ENCODE measurements at regions not wholly inside any gene's neighbourhood (a gene's known extent, or its start where the extent isn't known, plus 50 kb on each side); places are given as distances from the start of the nearest gene placed in this dataset.
"Not testable (repeated sequence)": the region's sequence is repeated elsewhere in the genome, so short reads cannot be mapped to it uniquely, and the experiment has no call there.

DNA sequence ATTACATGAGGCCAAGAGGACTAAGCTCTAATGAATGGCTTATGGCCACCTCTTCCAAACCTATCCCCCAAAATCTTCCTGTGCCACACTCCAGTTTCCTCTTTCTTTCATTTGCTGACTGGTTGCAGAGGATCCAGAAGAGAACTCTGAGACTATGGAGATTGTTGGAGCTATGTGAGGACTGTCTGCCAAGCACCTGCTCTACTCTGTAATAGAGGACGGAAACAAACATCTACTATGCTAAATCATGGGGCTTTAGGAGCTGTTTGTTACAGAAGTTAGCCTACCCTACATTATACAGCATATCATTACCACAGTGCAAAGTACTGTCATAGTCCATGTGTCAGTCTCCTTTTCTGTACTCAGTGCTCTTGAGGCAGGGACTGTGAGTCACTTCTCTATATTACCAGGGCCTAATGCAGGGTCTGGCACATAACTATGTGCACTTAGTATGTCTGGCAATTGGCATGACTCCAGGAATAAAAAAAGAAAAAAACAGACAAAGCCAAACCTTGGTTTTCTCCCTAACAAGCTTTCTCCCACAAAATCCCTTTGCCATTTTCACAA lies 95.1 kb downstream of the RPAP3 start:
- no peak for DNase-seq

DNA sequence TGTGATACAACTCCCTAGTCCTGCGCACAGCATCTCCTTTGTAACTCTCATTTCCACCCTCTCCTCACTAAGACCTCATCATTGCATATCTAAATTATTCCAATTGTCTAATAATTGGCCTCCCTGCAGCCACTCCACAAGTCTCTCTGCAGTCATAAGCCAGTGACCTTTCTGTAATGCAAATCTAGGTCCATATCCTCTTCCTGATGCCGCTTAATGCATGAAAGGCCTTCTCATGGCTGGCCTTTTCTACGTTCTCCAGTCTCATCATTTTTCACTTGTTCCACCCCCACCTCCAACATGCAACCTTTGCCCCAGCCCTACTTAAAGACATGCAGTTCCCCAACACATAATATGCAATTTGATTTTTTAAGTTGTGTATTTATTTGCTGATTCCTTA lies 96.0 kb downstream of the RPAP3 start:
- no peak for DNase-seq

DNA sequence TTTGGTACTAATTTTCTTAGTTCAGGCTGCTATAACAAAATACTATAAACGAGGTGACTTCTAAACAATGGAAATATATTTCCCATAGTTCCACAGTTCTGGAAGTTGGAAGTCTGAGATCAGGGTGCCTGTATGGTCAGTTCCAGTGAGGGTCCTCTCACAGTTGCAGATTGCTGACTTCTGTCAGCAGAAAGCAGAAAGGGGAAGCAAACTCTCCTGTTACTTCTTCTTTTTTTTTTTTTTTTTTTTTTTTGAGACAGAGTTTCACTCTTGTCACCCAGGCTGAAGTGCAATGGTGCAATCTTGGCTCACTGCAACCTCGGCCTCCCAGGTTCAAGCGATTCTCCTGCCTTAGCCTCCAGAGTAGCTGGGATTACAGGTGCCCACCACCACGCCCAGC lies 97.2 kb downstream of the RPAP3 start:
- not testable (repeated sequence) for DNase-seq

DNA sequence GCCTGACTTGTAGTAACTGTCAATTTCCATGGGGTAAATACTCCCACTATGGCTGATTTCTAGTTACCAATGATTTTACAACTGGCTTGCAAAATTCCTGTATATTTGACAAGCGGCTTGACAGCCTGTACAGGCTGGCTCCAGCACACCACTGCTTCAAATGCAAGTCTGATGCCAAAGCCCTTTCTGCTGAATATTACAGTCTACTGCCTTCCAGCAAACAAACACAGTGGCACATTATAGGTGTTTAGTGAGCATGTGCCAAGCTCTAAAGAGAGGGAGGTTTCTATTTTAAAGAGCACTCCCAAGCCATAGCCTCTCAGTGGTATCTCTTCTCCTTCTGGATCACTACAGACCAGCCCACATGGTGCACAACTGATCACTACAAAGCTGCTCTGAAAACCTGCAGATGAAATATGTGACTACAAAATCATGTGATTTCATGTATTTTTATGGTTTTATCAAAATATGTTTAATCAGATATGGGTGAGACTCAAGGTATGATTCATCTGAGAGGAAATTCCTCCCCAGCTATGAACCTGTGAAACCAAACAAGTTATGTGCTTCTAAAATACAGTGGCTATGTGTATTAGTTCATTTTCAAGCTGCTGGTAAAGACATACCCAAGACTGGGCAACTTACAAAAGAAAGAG lies 101.5 kb downstream of the RPAP3 start:
- no peak for DNase-seq

DNA sequence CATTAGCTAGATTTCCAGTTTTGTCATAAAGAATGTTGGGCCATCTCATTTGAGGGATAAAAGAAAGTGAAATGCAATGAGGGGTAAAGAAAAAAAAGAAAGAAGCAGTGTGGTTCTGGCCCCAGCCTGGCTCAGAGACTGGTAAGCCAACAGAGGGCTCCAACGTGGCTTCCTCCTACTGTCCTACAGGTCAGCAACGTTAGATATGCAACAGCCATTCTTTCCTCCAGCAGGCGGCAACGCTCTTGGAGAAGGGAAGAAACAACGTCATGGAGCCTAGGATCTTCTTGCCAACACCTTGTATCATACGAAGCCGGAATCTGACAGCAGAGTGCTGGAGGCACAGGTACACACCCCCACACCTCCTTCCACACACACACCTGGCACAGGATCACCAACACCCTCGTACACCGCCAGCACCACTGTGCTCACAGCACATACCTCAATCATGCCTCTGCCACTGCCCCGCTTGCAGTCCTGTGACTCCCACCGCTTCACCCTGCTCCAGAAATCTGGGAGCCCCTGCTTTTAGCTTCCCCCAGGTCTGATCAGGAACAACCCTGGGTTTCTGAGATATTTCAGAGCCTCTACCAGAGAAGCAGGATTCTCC lies 102.8 kb downstream of the RPAP3 start:
- no peak for DNase-seq

DNA sequence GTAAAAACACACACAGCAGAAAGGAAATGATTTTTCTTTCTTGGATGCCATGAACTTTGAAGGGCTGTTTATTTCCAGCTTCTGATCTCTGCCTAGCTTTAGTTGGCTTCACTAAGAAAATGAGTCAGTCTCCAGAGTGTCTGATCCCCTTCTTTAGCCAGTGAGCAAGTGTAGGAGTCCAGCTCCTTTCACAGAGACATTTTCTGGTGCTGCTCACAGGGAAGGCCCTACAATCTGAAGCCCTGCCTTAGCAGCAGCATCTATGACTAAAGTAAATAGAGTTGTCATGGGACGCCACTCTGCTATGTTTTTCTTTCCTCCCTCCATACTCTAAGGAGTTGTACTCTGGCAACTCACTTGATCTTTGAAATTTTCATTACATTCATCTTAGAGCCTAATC lies 103.5 kb downstream of the RPAP3 start:
- no peak for DNase-seq

DNA sequence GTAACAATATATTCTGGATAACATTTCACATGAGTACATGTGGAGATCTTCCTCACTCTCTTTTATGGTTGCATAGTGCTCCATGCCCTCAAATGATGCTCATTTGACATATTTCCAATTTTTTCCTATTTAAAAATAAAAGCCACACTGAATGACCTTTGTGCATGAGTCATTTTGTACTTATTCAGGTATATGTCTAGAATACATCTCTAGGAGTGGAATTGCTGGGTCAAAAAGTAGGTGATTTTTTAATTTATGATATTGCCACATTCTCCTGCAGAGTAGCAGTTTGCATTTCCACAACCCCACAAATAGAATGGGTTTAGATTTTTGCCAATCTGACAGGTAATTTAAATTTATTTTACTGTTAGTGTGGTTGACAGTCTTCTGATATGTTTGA lies 104.8 kb downstream of the RPAP3 start:
- no peak for DNase-seq

DNA sequence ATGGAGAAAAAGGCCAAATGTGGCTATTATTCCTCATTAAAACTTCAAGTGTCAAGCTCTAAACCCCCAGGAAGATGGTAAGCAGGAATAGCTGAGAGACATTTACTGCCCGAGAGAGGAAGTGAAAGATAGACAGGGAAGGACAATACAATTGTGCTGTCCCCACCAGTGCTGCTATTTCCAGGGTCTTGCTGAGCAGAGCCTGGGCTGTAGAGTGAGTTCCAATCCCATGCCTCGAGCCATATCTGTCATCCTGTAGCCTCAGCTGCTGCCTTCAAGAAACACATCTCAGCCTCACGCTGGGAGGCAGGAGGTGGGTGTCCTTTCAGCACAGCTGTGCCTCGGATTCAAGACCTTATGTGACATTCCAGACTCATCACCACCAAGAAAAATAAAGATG lies 114.0 kb downstream of the RPAP3 start:
- no peak for DNase-seq

DNA sequence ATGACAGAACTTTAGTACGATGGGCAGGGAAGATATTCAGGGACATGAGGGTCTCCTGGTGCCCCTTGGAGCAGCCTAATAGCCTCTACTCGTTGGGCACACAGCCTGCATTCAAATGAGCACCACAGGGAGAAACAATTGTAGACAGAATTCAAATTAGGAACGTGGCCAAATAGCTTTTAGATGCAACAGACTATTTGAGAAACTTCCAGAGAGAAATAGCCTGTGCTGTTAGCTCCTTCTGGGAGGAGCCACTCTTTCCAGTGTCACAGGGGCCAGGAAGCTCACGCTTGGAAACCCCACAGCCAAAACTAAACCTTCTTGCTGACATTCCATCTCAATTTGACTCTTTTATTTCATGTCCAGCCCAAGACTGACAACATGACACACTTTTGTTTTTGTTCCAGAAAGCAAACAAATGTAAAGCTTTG lies 114.5 kb downstream of the RPAP3 start:
- DNase-seq = no peak

DNA sequence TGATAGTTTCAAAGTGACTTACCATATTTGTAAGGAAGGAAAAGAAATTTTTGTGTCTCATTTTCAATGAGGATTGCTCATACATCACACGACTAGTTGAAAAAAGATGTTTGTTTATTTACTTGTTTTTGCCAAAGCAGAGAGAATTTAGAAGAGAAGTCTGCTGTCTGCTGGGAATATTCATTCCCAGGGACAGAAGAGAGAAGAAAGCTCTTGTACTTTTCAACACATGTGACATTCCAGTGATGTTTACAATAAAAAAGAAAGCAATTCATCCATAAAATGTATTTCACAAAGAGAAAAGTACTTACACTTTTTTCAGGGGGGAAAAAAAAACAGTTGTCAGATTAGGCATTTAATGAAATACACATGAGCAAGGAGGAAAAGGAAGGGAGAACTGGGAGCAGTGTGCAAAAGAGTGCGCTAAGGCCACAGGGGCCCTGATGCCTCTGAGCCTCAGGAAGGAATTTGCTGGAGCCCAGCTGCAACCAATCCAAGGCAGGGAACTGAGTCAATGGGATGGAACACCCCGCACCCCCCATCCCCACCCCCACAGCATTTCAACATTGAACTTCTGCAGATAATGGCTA lies 115.0 kb downstream of the RPAP3 start:
- no peak for DNase-seq

DNA sequence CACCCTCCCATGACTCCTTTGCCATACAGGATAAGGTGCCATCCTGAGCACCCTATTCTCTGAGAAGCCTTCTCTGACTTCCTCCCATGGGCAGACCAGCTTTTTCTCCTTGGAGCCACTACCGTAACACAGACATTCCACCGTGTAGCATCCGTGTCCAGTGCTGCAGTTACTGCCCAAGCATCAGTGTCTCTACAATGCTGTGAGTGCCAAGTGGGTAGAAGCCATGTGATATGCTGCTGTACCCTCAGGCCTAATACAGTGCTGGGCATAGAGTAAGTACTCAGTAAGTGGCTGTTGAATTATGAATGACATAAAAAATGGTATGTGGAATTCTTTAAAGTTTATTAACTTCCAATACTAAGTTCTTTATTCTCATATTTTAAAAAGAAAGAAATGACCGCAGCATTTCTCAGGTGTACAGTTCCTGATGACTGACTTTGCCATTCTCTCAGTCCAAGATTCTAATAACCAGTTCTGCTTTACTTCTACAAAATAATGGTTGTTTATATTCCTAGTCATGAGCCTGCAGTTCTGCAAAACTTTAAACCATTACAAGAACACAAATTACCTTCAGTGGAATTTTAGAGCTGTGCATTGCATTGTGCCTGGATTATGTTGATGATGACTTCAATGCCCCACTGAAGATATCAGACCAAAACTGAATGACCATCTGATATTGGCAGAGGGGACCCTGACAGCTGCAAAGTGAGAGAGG lies 118.7 kb downstream of the RPAP3 start:
- no peak for DNase-seq

DNA sequence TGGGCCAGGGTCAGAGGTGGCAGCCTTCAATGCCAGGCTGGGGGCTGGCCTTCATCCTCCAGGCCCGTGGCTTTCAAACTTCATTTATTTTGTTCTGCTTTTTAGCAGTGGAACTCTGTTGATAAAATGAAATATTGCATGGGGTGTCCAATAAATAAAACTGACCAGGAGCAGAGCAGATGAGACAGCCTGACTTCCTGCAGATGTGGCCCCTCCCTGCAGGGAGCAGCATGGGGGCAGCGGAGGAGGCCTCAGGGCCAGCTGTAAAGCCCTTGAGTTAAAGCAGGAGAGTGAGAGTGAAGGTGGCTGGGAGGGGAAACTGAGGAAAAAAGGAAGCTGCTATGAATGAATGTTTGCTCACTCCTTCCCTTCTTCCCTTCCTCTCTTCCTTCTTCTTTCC lies 120.3 kb downstream of the RPAP3 start:
- no peak for DNase-seq

DNA sequence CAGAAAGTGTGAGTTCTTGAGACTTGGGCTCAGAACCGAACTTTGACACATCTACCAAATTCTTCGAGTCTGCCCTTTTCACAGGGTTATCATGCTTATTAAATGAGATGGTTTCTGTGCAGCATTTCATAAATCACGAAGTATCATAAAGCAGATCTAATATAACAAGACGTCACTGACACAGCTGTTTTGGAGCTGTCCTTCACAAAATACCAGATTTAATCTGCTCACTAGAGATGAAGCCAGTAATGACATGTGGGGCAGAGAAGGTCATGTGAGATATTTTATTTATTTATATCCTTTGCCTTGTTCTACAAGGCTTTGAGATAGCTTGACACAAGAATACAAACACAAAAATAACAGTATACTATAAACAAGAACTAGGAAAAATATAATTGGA lies 127.0 kb downstream of the RPAP3 start:
- no peak for DNase-seq

DNA sequence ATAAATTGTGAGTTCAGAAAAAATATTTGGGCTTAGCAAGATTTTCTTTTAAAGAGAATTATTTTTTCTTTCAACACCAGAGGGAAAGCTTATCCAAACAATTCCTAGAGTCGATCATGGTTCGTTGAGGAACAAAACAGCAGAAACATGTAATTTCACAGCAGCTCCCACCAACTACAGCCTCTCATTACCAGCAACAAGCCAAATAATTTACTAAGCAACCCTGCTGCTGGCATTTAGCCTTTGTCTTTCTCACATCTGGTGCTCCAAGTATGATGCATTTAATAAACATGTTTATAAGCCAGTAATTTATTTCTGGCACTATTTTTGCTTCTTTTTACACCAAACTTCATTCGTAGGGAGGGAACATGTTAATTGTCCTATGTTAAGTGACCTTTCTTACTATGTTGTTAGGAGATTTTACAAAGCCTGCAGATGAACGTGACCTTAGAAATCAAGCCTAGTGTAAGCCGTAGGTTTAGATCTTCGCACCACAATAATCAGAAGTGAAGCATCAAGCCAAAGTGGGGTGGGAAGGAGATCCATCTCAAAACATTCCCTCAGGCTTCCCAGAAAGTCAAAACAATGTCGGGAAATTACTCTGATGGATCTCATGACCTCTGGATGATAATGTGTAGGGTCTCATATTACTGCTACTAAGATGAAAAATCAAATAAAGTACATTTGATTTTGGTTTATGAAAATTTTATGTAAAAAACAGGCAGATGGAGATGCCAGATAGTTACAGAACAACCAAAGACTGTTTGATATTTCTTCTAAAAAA lies 128.4 kb downstream of the RPAP3 start:
- peak; percentile 82 for DNase-seq

DNA sequence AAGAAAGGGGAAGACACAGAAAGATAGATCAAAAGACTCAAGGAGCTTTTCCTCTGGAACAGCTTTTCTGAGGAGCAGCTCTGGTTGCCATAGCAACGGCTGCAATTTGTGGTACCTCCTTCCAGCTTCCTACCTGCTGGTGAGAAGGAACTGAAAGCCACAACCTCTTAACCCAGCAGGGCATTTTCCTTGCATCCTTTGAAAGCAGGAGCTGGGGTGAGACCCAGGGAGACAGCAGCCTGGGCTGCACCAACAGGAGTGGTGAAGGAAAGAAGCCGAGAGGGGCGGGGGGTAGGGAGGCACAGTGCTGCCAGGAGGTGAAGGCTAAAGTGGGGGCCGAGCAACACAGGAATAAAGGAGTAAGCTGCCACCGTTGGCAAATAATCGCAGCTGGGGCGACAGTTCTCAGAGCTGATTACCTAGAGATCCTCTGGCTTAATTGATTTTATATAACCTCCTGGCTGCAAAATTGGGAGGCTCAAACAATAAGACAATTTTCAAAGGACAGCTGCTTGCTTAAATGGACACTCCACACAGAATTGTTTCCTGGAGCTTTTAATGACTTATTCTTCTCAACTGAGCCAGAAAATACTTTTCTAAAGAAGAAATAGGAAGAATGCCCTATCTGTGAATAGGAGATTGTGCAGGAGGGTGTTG lies 129.4 kb downstream of the RPAP3 start:
- DNase-seq = peak; percentile 86

DNA sequence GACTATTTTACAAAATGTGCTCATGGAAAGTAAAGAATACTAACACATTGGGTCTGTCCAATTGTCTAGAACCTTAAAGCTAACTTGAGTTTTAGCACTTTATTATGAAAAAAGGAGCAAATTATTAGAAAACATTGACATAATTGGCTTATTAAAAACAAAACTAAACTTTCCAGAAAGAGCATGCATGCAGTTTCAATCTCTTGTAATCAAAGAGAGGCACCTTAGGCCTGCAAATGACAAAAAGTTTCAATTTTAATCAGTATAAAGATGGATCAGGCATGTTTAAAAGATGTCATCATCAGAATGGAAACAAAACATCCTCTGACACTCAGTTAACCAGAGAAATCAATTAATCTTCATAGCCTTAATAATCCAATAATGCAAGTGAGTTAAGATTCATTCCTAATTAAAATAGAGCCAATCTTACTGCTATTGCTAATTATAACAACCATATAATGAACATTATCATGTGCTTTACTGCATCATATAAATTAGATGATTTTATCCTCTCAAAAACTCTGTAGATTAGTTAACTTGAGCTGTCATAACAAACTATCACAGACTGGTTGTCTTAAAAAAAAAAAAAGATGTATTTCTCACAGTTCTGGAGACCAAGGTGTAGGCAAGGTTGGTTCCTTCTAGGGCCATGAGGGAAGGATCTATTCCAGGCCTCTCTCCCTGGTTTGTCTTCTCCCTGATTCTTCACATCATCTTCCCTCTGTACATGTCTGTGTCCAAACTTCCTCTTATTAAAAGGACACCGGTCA lies 131.4 kb downstream of the RPAP3 start:
- no peak for DNase-seq

DNA sequence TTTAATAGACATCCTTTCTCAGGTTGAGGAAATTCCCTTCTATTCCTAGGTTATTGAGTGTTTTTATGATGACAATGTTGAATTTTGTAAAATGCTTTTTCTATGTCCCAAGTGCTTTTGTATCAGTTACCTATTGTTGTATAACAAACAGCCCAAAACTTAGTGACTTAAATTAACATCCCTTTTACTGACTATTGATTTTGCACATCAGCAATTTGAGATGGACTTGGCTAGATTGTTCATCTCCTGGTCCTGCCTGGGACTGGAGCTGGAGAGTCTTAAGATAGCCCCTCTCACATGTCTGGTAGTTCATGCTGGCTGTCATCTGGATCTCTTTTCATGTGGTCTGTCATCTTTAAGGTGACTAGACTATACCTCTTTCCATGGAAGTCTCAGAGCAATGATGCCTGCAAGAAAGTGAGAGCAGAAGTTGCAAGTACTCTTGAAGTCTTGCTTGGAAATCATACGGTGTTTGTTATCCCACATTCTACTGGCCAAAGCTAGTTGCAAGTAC lies 132.6 kb downstream of the RPAP3 start:
- DNase-seq = no peak

DNA sequence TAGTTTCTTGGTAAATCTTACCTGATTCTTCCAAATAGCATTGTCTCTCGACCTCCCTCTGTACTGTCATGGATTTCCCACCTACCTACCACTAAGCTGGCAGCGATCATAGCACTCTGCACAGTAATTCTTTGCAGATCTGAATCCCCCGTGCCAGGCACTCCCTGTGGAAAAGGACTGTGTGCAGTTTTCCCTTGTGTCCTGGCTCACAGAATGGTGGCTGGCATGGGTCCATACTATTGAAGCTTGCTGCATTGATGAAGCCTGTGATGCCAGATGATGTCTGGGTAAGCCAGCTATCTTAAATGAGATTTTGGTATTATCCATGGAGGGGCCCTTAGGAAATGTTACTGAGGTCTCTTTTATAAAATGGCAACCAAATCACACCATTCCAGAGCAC lies 135.7 kb downstream of the RPAP3 start:
- DNase-seq = no peak

DNA sequence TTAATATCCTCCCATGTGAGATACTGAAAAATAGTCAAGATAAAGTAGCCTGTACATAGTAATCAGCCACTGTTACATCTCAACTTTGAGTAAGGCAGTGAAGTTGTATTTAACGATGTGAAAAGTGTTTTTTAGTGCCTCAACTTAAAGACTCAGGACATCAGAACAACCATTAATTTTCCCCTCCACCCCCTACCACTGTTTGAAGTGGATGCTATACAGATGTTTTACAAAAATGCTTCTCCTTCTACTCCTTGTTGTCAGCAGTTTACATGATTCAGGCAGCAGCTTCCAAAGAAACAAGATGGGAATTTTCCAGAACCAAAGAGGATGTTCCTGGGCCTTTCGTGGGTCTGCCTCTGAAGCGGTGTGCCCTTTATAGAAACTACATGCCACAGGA lies 143.6 kb downstream of the RPAP3 start:
- DNase-seq = no peak

DNA sequence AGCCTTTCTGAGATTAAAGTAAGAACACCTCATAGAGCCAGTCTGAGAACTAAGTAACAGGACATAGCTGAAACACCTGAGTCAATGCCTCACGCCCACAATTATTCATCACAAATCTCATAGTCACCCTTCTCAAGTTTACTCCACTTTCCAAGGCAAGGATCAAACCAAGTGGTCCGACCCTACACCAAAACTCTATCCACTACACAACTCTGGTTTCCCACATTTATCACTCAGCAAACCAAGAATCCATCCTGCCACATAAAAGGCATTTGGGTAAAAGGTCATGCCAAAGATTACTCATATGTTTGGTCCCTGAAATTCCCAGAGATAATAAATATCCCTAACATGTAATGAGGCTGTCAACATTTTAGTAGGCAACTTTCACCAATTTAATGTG lies 144.1 kb downstream of the RPAP3 start:
- DNase-seq = no peak

DNA sequence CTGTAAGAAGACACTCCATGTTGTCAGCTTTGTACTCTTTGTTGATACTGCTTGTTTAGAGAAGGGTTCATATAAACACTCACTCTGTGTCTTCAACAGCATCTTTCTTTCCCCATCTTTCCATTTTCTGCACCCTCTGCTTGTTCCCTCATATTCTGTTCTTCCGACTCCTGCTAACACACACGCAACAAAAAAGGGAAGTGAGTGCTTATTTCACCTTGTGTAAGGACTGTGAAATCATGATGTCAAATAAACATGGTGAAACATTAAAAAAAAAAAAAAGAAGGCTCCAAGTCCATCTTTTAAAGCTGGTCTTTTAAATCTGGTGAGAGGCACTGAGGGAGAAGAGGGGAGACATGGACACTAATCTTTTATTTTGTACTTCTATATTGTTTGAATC lies 145.4 kb downstream of the RPAP3 start:
- DNase-seq = no peak
